HUES6 (cell line): ENCODE measurements at regions not wholly inside any gene's neighbourhood (a gene's known extent, or its start where the extent isn't known, plus 50 kb on each side); places are given as distances from the start of the nearest gene placed in this dataset.
A peak's percentile ranks its signal among the peaks of the same experiment; 100 is the strongest.

ENCODE experiments used
- H3K27ac ChIP-seq: 2 replicates; pipeline ENCODE4 v1.7.0; 2013; ENCODE audit warnings: low read depth, mild to moderate bottlenecking, low read length, inconsistent platforms
- H3K27me3 ChIP-seq: 2 replicates; pipeline ENCODE4 v1.6.1; 2013; ENCODE audit warnings: low read length; ENCODE audit not compliant: control insufficient read depth, insufficient read depth
- H3K36me3 ChIP-seq: 2 replicates; pipeline ENCODE4 v1.6.1; 2013; ENCODE audit warnings: low read length; ENCODE audit not compliant: control insufficient read depth, insufficient read depth
- H3K4me1 ChIP-seq: 2 replicates; pipeline ENCODE4 v1.6.1; 2013; ENCODE audit warnings: low read length; ENCODE audit not compliant: control insufficient read depth, insufficient read depth
- H3K4me3 ChIP-seq: 2 replicates; pipeline ENCODE4 v1.5.1; 2013; ENCODE audit warnings: low read depth, low read length
- H3K9ac ChIP-seq: one replicate; pipeline ENCODE4 v1.6.1; 2013; ENCODE audit warnings: mild to moderate bottlenecking, low read length
- H3K9me3 ChIP-seq: 2 replicates; pipeline ENCODE4 v1.6.1; 2013; ENCODE audit warnings: low read depth, low read length; ENCODE audit not compliant: control insufficient read depth, insufficient read depth

DNA sequence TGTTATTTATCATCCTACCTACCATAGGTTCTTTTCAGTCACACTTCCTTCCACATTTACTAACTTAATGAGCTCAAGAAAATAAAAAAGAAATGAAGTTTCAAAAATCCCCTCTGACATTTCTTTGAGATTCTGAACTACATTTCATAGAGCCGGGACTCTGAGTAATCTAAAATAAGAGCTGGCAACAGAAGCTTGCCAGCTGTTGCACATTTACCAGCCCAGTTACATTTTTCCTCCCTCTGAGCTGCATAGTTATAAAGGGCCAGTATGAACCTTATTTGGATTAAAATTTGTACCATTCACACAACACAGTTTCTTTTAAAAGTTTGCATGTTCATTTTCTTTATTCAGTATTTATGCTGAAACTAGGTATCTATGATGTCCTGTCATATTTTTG, 119.5 kb upstream of the CAV2 start:
- no peaks in the 10 kb centered on the region for H3K9me3 ChIP-seq
- H3K9ac ChIP-seq, result no peak overlapping the region
- H3K4me3 ChIP-seq, result no peak overlapping the region
- no peaks in the 10 kb centered on the region for H3K36me3 ChIP-seq
- no peaks in the 10 kb centered on the region for H3K27me3 ChIP-seq
- H3K27ac ChIP-seq, result no peak overlapping the region
- H3K4me1 ChIP-seq, result peaks cover under 1% of the 10 kb centered on the region; the same call in 1 of the 2 replicates

- Histone ChIP-seq H3K4me3 (no peak overlapping the region), H3K27me3 (no peaks in the 10 kb centered on the region), H3K9ac (no peak overlapping the region), H3K27ac (no peak overlapping the region), H3K4me1 (peaks cover 5% of the 10 kb centered on the region; the same call in 1 of the 2 replicates), H3K36me3 (no peaks in the 10 kb centered on the region), H3K9me3 (no peaks in the 10 kb centered on the region)
These were observed 117.2 kb upstream of the CAV2 start for GRCh38 chr7:116382375-116382774.

- Histone ChIP-seq H3K9me3 (no peaks in the 10 kb centered on the region), H3K27me3 (no peaks in the 10 kb centered on the region), H3K27ac (no peak overlapping the region)
These were observed 114.5 kb upstream of the CAV2 start for GRCh38 chr7:116384936-116385635.

DNA sequence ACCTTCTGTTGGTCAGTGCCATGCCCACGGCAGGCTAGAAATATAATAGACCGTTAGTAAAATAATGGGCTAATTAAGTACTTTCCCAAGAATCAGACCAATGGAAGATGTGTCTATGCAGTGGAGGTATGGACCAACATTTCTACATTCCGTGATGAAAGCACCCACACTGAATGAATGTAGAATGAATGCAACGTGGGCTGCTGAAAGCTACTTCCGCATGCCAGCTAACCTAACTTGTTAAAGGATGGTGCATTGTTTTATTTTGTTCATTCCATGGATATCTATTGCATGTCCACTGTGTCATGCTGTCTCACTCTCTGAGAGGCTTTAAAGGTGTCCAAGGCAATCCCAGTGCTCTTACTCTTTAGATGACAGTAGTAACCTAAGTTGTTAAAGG, 112.9 kb upstream of the CAV2 start:
- no peaks in the 10 kb centered on the region for H3K27me3 ChIP-seq
- peaks cover 5% of the 10 kb centered on the region; the same call in 1 of the 2 replicates for H3K4me1 ChIP-seq
- H3K9ac ChIP-seq, result no peak overlapping the region
- H3K27ac ChIP-seq, result no peak overlapping the region
- H3K9me3 ChIP-seq, result no peaks in the 10 kb centered on the region
- H3K36me3 ChIP-seq, result no peaks in the 10 kb centered on the region
- no peak overlapping the region for H3K4me3 ChIP-seq

More at GRCh38 chr7:116384936-116385635, 114.5 kb upstream of the CAV2 start:
- no peaks in the 10 kb centered on the region for H3K36me3 ChIP-seq
- H3K9ac ChIP-seq, result no peak overlapping the region
- H3K4me3 ChIP-seq, result no peak overlapping the region
- H3K4me1 ChIP-seq, result peaks cover 5% of the 10 kb centered on the region; the same call in 1 of the 2 replicates

DNA sequence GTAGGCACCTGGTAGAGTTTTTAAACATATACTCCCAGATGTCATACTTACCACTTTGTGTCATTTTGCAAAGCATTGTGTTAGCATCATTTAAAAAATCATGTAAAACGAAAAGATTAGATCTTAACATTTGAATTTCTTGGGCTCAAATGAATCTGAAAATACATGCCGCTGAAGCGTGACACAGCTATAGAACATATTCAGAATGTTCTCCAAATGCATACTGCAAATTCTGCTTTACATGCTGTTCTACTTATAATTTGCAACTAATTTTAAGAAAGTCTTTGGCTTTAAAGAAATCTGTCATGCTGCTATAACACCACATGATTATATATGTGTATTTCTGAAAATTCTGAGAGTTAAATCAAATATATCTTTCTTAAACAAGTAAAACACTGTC, 109.2 kb upstream of the CAV2 start:
- no peak overlapping the region for H3K9ac ChIP-seq
- H3K27me3 ChIP-seq, result no peaks in the 10 kb centered on the region
- no peak overlapping the region for H3K4me3 ChIP-seq

GRCh38 chr7:116392806-116393205, 106.7 kb upstream of the CAV2 start:
- Histone ChIP-seq H3K36me3 (no peaks in the 10 kb centered on the region), H3K27me3 (no peaks in the 10 kb centered on the region), H3K4me1 (0 out of 2 replicates have a peak, but pooled peaks cover 6% of the 10 kb centered on the region), H3K9me3 (peaks cover 2% of the 10 kb centered on the region; the same call in 1 of the 2 replicates), H3K9ac (no peak overlapping the region), H3K4me3 (no peak overlapping the region), H3K27ac (no peak overlapping the region)

More for the DNA sequence above, 109.2 kb upstream of the CAV2 start:
- Histone ChIP-seq H3K9me3 (no peaks in the 10 kb centered on the region), H3K4me1 (peaks cover 6% of the 10 kb centered on the region; the same call in 1 of the 2 replicates), H3K27ac (no peak overlapping the region), H3K36me3 (no peaks in the 10 kb centered on the region)

DNA sequence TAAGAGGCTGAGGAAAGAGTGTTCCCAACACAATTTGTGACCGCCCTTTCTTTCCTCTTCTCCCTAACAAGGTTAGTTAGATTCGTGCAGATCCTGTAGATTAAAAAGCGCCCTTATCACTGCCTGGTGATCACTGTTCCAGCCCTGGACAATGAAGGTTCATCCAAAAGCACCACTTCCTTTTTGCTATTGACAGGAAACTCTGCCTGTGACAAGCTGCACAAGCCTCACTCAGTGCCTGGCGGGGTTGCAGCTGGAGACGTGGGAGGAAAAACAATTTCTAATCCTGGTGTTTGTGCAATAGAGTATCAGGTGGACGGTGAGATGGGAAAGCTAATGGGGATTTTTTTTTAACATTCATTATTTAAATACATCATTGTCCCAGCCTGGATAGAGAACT, 105.9 kb upstream of the CAV2 start:
- H3K9ac ChIP-seq, result peak overlapping the region; percentile 39
- peaks cover 6% of the 10 kb centered on the region; the same call in 1 of the 2 replicates for H3K9me3 ChIP-seq
- no peaks in the 10 kb centered on the region for H3K36me3 ChIP-seq
- H3K27ac ChIP-seq, result no peak overlapping the region
- no peak overlapping the region for H3K4me3 ChIP-seq
- H3K4me1 ChIP-seq, result 0 out of 2 replicates have a peak, but pooled peaks cover 6% of the 10 kb centered on the region
- no peaks in the 10 kb centered on the region for H3K27me3 ChIP-seq

- H3K36me3 ChIP-seq, result no peaks in the 10 kb centered on the region
- H3K9ac ChIP-seq, result no peak overlapping the region
- H3K4me1 ChIP-seq, result 0 out of 2 replicates have a peak, but pooled peaks cover 6% of the 10 kb centered on the region
- H3K27me3 ChIP-seq, result no peaks in the 10 kb centered on the region
- H3K9me3 ChIP-seq, result peaks cover 6% of the 10 kb centered on the region; the same call in 1 of the 2 replicates
- no peak overlapping the region for H3K27ac ChIP-seq
- no peak overlapping the region for H3K4me3 ChIP-seq
These were observed 105.4 kb upstream of the CAV2 start for GRCh38 chr7:116394106-116394505.

DNA sequence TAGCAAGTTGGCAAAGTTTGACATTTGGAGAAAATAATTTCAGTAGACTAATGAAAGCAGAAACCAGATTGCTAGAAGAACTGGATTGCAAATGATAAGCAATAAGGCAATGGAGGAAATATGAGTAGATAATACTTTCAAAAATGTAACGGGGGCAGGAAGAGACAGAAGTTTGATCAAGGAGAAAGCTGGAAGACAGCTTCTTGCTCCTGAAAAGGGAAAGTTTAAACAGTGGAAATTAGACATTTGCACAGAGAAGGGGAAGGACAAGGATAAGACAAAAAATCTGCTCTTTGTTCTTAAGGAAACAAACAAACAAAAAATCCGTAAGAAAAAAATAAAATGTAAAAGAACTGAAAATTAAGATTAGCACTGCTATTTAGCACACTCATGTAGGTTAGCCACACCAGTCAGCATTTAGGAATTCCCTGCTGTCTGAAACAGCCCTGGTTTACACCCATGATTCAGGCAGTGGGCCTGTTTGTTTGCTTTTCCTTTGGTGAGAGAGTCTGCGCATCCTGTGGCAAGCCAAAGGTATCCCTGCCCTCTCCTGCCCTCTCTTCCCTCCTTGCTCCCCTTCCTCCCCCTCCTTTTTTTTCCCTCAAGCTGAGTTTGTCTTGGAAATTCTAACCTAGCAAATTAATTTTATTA, 104.3 kb upstream of the CAV2 start:
- H3K4me3 ChIP-seq, result no peak overlapping the region
- no peak overlapping the region for H3K27ac ChIP-seq
- no peaks in the 10 kb centered on the region for H3K27me3 ChIP-seq
- H3K4me1 ChIP-seq, result peaks cover 13% of the 10 kb centered on the region; the same call in 1 of the 2 replicates
- H3K9me3 ChIP-seq, result peaks cover 6% of the 10 kb centered on the region; the same call in 1 of the 2 replicates
- H3K9ac ChIP-seq, result no peak overlapping the region
- H3K36me3 ChIP-seq, result no peaks in the 10 kb centered on the region

DNA sequence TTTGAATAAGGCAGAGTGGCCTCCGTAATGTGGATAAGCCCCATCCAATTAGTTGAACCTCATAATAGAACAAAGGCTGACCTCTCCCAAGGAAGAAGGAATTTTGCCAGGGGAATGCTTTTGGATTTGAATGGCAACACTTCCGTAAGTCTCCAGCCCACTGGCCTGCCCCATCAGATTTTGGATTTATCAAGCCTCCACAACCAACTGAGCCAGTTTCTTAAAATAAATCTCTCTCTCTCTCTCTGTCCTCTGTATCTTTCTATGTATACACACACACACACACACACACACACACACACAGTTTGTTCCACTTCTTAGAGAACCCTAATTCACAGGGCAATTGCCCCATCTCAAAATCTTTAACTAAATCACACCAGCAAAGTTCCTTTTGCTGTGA, 100.9 kb upstream of the CAV2 start:
- peaks cover 6% of the 10 kb centered on the region; the same call in 1 of the 2 replicates for H3K9me3 ChIP-seq
- H3K36me3 ChIP-seq, result no peaks in the 10 kb centered on the region
- no peak overlapping the region for H3K4me3 ChIP-seq
- no peak overlapping the region for H3K9ac ChIP-seq
- H3K27ac ChIP-seq, result no peak overlapping the region
- H3K4me1 ChIP-seq, result peaks cover 16% of the 10 kb centered on the region
- no peaks in the 10 kb centered on the region for H3K27me3 ChIP-seq

DNA sequence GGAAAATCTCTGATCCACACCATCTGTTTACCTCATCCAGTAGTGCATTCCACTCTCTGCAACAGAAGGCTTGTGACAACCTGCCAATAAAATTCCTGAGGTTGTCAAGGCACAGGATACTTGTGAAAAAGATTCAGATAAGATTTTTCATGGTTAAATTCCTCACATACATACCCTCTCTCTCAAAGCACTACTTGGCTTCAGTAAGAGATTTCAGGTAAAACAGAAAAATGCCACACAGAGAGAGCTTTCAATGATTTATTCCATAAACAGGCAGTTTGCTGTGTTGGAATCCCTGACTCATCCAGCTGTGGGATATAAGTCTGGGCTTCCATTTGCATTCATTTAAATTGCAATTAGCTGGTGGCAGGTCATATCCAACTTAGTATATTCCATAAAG, 99.7 kb upstream of the CAV2 start:
- Histone ChIP-seq H3K36me3 (no peaks in the 10 kb centered on the region), H3K4me3 (no peak overlapping the region), H3K4me1 (peaks cover 16% of the 10 kb centered on the region)

More for the DNA sequence above, 99.7 kb upstream of the CAV2 start:
- H3K9me3 ChIP-seq, result peaks cover 6% of the 10 kb centered on the region; the same call in 1 of the 2 replicates
- no peak overlapping the region for H3K9ac ChIP-seq
- H3K27ac ChIP-seq, result no peak overlapping the region
- no peaks in the 10 kb centered on the region for H3K27me3 ChIP-seq
